ENCODE measurements at regions not wholly inside any gene's neighbourhood (a gene's known extent, or its start where the extent isn't known, plus 50 kb on each side); places are given as distances from the start of the nearest gene placed in this dataset.

- H3K27ac ChIP-seq (ENCODE audit: low read depth in 2 of 2, low read length in 1 of 2) = no peak overlapping the region; a peak in 1 of 4 replicates
- H4K20me1 ChIP-seq (ENCODE audit: insufficient read depth) = no peaks in the 10 kb centered on the region
- H3K4me1 ChIP-seq (ENCODE audit: control insufficient read depth in 1 of 2, insufficient read depth in 2 of 2, low read depth in 1 of 2, low read length in 1 of 2) = peaks cover 0 to 18% of the 10 kb centered on the region in 2 experiments; a peak in 2 of 4 replicates
- H3K4me3 ChIP-seq (ENCODE audit: low read depth in 2 of 2, low read length in 1 of 2) = no peak overlapping the region
- no peaks in the 10 kb centered on the region for H3K79me2 ChIP-seq (ENCODE audit: insufficient read depth)
- no peaks in the 10 kb centered on the region for H3K9me2 ChIP-seq
- no peaks in the 10 kb centered on the region for H3K9me3 ChIP-seq
- no peaks in the 10 kb centered on the region for H3K27me3 ChIP-seq (ENCODE audit: insufficient read depth)
- WGBS (ENCODE audit: low lambda C conversion rate) = 56% methylated on average over 4 of the region's 4 CpGs
- TF ChIP-seq RFX5 (IDR thresholded peaks at IDR 0.05; ENCODE audit: low read length) = no peak
- no peak for TF ChIP-seq MEF2A (IDR thresholded peaks at IDR 0.05; ENCODE audit: borderline replicate concordance, low read depth)
- TF ChIP-seq, protein P1, sequence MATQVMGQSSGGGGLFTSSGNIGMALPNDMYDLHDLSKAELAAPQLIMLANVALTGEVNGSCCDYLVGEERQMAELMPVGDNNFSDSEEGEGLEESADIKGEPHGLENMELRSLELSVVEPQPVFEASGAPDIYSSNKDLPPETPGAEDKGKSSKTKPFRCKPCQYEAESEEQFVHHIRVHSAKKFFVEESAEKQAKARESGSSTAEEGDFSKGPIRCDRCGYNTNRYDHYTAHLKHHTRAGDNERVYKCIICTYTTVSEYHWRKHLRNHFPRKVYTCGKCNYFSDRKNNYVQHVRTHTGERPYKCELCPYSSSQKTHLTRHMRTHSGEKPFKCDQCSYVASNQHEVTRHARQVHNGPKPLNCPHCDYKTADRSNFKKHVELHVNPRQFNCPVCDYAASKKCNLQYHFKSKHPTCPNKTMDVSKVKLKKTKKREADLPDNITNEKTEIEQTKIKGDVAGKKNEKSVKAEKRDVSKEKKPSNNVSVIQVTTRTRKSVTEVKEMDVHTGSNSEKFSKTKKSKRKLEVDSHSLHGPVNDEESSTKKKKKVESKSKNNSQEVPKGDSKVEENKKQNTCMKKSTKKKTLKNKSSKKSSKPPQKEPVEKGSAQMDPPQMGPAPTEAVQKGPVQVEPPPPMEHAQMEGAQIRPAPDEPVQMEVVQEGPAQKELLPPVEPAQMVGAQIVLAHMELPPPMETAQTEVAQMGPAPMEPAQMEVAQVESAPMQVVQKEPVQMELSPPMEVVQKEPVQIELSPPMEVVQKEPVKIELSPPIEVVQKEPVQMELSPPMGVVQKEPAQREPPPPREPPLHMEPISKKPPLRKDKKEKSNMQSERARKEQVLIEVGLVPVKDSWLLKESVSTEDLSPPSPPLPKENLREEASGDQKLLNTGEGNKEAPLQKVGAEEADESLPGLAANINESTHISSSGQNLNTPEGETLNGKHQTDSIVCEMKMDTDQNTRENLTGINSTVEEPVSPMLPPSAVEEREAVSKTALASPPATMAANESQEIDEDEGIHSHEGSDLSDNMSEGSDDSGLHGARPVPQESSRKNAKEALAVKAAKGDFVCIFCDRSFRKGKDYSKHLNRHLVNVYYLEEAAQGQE (IDR thresholded peaks at IDR 0.05; ENCODE audit: low read depth, low read length) = no peak
- TF ChIP-seq CTCF (IDR thresholded peaks at IDR 0.05) = no peak
- TF ChIP-seq JUND (IDR thresholded peaks at IDR 0.05) = no peak
- TF ChIP-seq FOXM1 (IDR thresholded peaks at IDR 0.05; ENCODE audit: low read depth) = no peak
- no peak for TF ChIP-seq EP300 (IDR thresholded peaks at IDR 0.05; ENCODE audit: borderline replicate concordance in 1 of 2, low read depth in 1 of 2, low read length in 1 of 2)
- no peak for TF ChIP-seq RXRA (IDR thresholded peaks at IDR 0.05; ENCODE audit: borderline replicate concordance, low read depth)
- TF ChIP-seq, protein P2, sequence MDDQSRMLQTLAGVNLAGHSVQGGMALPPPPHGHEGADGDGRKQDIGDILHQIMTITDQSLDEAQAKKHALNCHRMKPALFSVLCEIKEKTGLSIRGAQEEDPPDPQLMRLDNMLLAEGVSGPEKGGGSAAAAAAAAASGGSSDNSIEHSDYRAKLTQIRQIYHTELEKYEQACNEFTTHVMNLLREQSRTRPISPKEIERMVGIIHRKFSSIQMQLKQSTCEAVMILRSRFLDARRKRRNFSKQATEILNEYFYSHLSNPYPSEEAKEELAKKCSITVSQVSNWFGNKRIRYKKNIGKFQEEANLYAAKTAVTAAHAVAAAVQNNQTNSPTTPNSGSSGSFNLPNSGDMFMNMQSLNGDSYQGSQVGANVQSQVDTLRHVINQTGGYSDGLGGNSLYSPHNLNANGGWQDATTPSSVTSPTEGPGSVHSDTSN (IDR thresholded peaks at IDR 0.05) = no peak
- TF ChIP-seq USF2 (IDR thresholded peaks at IDR 0.05; ENCODE audit: borderline replicate concordance, low read depth, low read length) = no peak
- TF ChIP-seq CHD2 (IDR thresholded peaks at IDR 0.05; ENCODE audit: low read length, partially characterized antibody) = no peak
- ChIA-PET CTCF (interaction anchor here (0.9 to 1.1 kb wide), 2 partner anchors 11 to 258 kb away, joined by 3 read pairs; no protein-coding TSS in a partner anchor), POLR2A (no interaction called here)
- H3K9ac ChIP-seq = no peak overlapping the region
- no peaks in the 10 kb centered on the region for H3K36me3 ChIP-seq (replicated peaks in 1 of 2; ENCODE audit: control insufficient read depth in 1 of 2, insufficient read depth in 2 of 2, low read length in 1 of 2)
- DNase-seq = no peak
- H3F3A ChIP-seq (replicated peaks; ENCODE audit: insufficient read depth) = no peaks in the 10 kb centered on the region
- H3K4me2 ChIP-seq = no peak overlapping the region
- H2AFZ ChIP-seq (ENCODE audit: low read depth) = no peak overlapping the region
These were observed 81.4 kb upstream of the GCFC2 start for GRCh38 chr2:75792146-75792545.
